Renal cortical epithelial cell (primary cell): ENCODE measurements at regions not wholly inside any gene's neighbourhood (a gene's known extent, or its start where the extent isn't known, plus 50 kb on each side); places are given as distances from the start of the nearest gene placed in this dataset.
A peak's percentile ranks its signal among the peaks of the same experiment; 100 is the strongest.

Experiments used
- DNase-seq: peaks from one replicate; pipeline ENCODE4 v3.0.0-alpha.2; 2011; ENCODE audit warnings: low read depth

GRCh38 chr9:108239696-108240321, 616.0 kb downstream of the ACTL7B start:
- no peak for DNase-seq

GRCh38 chr9:108235609-108236008, 620.2 kb downstream of the ACTL7B start:
- DNase-seq = no peak

DNA sequence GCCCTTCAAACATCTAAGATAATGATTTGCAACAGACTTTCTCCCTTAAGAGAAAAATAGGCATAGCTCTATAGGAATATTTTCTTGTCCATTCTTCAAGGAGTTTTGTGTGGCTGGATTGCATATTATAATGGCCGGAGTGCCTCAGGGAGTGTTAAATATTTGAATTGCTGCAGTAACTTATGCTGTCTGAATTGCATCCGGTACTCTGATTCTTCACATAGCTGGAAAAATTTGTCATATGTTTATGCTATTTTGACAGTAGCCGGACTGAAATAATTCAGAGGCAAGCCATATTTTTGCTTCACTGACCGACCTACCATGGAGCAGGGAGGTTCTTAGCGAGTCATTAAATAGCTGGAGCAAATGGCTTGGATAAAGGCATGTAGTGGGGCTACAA, 621.0 kb downstream of the ACTL7B start:
- DNase-seq = no peak

- DNase-seq = no peak
These were observed 630.5 kb downstream of the ACTL7B start for GRCh38 chr9:108225149-108225800.

- no peak for DNase-seq
These were observed 631.1 kb downstream of the ACTL7B start for GRCh38 chr9:108224716-108225115.

DNA sequence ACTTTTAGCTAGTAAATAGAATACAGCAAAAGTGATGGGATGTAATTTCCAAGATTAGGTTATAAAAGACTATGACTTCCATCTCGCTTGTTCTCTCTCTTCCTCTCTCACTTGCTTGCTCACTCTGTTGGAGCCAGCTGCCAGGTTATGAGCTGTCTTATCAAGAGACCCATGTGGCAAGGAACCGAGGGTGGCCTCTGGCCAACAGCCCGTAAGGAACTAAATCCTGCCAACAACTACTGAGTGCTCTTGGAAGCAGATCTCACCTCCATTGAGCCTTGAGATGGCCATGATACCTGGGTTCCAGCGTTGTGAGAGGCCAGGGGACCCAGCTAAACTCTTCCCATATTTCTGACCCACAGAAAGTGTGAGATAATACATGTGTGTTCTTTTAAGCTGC, 636.1 kb downstream of the ACTL7B start:
- DNase-seq = no peak

- no peak for DNase-seq
These were observed 638.1 kb downstream of the ACTL7B start for GRCh38 chr9:108217431-108218349.

DNA sequence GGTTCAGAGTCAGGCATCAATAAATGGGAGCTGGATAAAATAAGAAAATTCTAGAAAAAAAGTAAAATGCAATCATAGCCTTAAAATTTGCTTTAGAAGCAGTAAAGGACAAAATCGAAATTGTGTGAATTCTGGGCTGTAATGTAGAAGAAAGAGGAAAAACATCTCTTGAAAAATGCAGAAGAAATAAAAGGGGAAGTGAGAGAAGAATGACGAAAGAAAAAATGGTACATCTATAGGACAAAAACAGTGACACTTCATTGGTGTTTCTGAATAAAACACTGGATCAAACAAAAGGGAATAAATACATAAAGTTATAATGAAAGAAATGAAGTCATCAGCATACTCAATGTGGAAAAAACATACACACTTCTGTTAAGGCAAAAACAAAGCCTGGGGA, 642.3 kb downstream of the ACTL7B start:
- no peak for DNase-seq

DNA sequence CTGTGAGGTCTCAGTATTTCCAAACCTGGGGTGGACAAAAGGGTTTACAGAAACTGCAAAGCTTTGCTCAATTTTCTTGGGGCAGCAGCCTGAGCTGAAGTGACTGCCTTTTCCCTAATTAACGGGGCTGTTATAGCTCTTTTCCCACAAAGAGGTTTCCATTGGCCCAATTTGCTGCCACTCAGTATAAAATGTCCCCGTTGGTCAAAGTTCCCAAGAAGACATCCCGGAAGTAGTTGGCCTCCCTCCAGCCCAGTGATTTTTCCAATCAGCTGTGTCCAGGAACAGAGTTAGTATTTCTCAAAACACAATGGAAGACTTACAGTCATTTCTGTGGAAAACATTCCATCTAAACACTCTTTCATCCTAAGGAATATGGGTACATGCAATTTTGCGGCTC, 643.6 kb downstream of the ACTL7B start:
- DNase-seq = no peak

DNA sequence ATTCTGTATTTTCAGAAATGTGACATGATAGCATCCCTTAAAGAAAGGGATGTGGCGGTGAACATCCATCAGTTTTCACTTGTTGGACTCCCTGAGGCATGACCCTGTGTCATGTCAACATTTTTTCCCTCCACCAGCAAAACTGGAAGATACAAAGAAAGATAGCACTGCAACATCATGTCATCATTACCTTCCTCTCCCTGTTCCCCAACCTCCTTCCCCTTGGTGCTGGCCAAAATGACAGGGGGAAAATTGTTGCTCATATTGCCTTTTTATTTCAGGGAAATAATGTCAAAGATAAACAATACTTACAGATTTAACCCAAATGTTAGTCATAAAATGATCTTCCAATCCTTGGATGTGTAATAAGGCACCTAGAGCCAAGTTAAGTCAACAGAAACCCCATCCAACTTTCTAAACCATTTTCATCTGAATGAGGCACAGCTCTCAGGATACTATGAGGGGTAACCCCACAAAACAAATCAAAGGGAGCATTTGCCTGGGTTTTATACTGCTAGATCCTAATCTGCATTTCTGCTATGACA, 644.3 kb downstream of the ACTL7B start:
- DNase-seq = no peak

- DNase-seq = peak; percentile 31
These were observed 646.6 kb downstream of the ACTL7B start for GRCh38 chr9:108209132-108209685.

DNA sequence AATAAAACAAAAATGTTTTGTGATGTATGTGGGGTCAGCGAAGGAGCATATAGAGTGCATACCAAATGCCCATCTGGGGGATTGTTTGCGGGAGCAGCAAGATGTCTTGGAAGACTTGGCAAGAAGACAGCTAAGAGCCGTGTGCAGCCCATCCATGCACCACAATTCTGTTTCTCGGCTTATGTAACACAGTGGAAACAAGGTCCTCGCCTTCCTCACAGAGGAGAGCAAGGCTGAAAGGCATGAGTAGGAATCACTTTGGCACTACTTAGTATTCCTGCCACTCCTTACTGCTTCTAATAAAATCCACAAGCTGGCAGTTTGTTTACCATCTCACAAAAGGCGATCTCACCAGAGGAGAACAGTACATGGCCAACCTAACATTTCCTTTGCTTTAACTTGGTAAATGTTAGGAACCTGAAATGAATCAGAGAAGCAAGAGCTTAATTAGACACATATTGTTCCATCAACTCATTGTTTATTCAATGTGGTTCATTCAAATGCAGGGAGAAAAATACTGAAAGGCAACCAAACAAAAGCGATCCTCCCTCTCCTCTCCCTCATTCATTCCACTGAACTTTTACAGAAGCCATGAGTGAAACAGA, 648.1 kb downstream of the ACTL7B start:
- DNase-seq = peak; percentile 86

GRCh38 chr9:108205276-108205675, 650.5 kb downstream of the ACTL7B start:
- no peak for DNase-seq

DNA sequence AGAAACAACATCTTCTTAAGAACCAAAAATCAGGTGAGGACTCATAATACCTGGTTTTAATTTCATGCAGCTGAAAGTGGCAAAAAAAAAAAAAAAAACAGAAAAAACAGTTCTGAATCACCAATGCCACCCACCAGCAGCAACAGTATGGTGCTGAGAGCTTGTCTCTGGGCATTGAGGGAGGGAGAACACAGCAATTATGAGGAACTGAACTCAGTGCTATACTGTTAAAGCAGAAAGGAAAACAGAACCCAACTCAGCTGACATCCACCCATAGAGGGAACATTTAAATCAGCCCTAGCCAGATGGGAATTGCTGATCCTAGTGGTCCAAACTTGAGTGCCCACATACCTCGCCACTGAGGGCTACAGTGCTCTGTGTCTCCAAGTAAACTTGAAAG, 657.9 kb downstream of the ACTL7B start:
- DNase-seq = no peak

DNA sequence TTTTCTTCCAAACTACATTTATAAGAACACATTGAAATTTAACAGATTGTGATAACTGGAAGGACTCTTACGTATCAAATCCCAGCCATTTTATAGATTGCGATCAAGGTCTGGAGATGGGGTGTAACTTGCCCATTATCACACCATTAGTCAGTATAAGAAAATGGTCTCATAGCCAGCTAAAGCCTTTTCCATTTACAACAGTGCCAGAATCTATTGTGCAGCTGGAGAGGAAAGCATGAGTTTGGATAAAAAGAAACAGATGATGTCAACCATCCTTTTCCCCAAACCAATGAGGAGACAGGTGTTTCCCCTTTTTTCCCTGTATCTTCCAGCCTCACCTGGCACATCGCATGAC, 658.8 kb downstream of the ACTL7B start:
- no peak for DNase-seq

GRCh38 chr9:108196332-108197007, 659.3 kb downstream of the ACTL7B start:
- DNase-seq = no peak

GRCh38 chr9:108194154-108194553, 661.6 kb downstream of the ACTL7B start:
- DNase-seq = no peak

GRCh38 chr9:108193026-108193710, 662.6 kb downstream of the ACTL7B start:
- DNase-seq = no peak

DNA sequence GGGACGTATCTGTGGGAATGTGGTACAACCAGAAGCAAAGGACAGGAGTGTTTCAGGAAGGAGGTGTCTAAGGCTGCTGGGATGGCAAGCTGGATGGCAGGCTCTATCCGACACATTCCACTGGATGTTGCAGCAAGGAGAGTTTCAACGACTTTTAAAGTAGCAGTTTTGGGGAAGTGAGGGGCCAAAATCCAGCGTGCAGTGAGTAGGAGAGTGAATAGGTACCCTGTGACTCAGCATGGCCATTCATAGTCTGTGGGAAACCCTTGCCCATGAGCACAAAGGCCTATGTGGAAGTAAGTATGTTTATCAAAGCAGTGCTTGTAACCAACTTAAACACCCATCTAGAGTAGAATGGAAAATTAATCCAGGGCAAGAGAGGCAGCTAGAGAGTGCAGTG, 664.7 kb downstream of the ACTL7B start:
- no peak for DNase-seq

DNA sequence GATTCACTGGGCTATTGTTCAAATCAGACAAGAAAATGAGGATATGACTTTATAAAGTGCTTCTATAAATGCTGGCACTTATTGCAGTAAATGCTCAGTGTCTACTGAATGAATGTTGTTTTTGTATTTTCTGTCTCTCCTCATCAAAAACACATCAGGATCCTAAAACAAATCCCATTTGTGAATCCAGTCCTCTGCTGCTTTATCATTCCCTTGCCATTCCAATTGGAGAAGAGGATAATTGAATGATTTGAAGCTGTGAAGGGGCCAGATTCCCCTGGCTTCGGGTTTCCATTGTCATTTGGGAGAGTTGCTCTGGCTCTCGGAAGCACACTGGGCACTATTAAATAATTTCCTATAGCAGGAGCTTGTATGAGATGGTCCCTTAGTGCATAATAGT, 666.8 kb downstream of the ACTL7B start:
- no peak for DNase-seq

DNA sequence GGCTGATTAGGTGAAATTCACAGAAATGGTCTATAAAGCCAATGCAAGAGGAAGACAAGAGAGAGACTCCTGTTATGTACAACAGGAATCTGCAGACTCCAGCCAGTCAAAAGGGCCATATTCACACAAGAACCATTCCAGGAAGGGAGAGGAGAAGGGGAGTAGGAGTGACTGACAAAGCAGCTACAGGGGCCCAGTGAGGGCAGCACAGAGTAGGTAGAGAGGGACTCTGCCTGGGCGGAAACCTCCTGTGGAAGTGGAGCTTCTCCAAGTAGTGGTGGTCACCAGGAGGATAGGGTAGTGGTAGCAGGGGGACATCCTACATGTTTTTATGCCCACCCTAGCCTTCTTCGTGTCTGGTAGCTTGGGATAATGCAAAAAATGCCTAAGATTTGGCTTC, 667.3 kb downstream of the ACTL7B start:
- no peak for DNase-seq
